A549 (cell line): ENCODE measurements at regions not wholly inside any gene's neighbourhood (a gene's known extent, or its start where the extent isn't known, plus 50 kb on each side); places are given as distances from the start of the nearest gene placed in this dataset.

ENCODE experiments used
- CBX2 ChIP-seq: fragments of 200-600 bp; sonication (generic); IDR thresholded peaks from 2 replicates; pipeline ENCODE4 v1.6.1; 2016; ENCODE audit warnings: low read depth, mild to moderate bottlenecking, borderline replicate concordance
- CEBPB ChIP-seq, 2 experiments: fragments of >200 bp in 1 of 2; sonication (Bioruptor Twin) in 1 of 2; formaldehyde crosslinking in 1 of 2; IDR thresholded peaks; 2 replicates each; pipeline ENCODE4 v1.6.1; 2012 to 2016
- CHD2 ChIP-seq: fragments of 150-350 bp; IDR thresholded peaks from 2 replicates; pipeline ENCODE4 v1.6.1; 2014; ENCODE audit warnings: low read length; ENCODE audit not compliant: partially characterized antibody
- CTCF ChIP-seq: fragments of >200 bp; sonication (Bioruptor Twin); formaldehyde crosslinking; IDR thresholded peaks from 3 replicates; pipeline ENCODE4 v1.5.1; 2016
- EP300 ChIP-seq, 2 experiments: fragments of >200 bp; sonication (Bioruptor Twin); formaldehyde crosslinking; IDR thresholded peaks; 2 replicates in 1 of 2; 3 replicates in 1 of 2; pipeline ENCODE4 v1.6.1; 2016 to 2017
- MAX ChIP-seq: IDR thresholded peaks from 2 replicates; pipeline ENCODE4 v1.6.1; 2012
- POLR2A ChIP-seq: IDR thresholded peaks from 2 replicates; pipeline ENCODE4 v1.6.1; 2012; ENCODE audit warnings: mild to moderate bottlenecking, low read length
- RCOR1 ChIP-seq: fragments of 150-350 bp; IDR thresholded peaks from 2 replicates; pipeline ENCODE4 v1.6.1; 2014; ENCODE audit warnings: antibody characterized with exemption, low read length, low read depth
- SMC3 ChIP-seq: fragments of >200 bp; sonication (Bioruptor Twin); formaldehyde crosslinking; IDR thresholded peaks from 3 replicates; pipeline ENCODE4 v1.6.1; 2018; ENCODE audit warnings: inconsistent platforms
- SREBF2 ChIP-seq: fragments of 450-650 bp; IDR thresholded peaks from 2 replicates; pipeline ENCODE4 v1.6.1; 2014; ENCODE audit warnings: mild to moderate bottlenecking, moderate library complexity
- TP53 ChIP-seq: fragments of 250-450 bp; sonication (Bioruptor Pico); IDR thresholded peaks from 2 replicates; pipeline ENCODE4 v1.5.0; 2021; ENCODE audit warnings: mild to moderate bottlenecking, moderate library complexity
- TF ChIP-seq, protein P1 (sequence below): fragments of 200-600 bp; sonication (generic); IDR thresholded peaks from 2 replicates; pipeline ENCODE4 v1.6.1; 2016; ENCODE audit warnings: antibody characterized with exemption, mild to moderate bottlenecking, moderate library complexity

DNA sequence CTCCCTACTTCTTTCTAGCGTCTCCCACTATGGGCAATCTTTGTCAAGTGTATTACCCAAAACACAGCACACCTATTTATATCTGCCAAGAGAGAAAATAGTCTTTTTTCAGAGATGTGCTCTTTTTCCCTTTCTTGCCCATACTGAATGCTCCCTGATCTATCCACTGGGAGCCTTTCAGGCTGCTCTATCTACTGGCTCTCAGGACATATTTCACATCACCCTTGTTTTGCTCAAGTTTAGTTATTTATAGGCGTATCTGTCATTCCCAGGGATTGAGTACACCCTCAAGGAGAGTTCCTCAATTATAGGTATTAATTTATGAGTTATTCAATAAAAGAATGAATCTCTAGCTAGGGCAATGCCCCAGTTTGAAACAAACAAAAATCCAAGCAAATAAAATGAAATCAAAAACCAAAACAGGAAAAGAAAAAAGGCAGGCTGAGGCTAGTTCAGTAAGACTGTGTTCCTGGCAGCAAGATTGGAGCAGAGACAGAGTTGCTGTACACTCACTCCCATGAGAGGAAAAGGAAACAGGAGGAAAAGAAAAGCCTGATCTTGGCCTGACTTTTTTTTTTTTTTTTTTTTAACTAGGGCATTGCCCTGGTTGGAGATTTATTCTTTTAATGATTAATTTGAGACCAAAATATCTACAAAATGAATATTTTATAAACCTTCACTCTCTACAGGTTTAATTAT is 665.9 kb upstream of the PCDH15 start:
- TF ChIP-seq CBX2 (no peak), EP300 (IDR thresholded peaks at IDR 0.05) (no peak), POLR2A (no peak), RCOR1 (no peak), SREBF2 (no peak), CTCF (no peak), CEBPB (IDR thresholded peaks at IDR 0.05) (no peak), MAX (no peak), CHD2 (no peak), SMC3 (no peak), TP53 (CRISPR knock-in tag) (no peak)
- TF ChIP-seq, protein P1, sequence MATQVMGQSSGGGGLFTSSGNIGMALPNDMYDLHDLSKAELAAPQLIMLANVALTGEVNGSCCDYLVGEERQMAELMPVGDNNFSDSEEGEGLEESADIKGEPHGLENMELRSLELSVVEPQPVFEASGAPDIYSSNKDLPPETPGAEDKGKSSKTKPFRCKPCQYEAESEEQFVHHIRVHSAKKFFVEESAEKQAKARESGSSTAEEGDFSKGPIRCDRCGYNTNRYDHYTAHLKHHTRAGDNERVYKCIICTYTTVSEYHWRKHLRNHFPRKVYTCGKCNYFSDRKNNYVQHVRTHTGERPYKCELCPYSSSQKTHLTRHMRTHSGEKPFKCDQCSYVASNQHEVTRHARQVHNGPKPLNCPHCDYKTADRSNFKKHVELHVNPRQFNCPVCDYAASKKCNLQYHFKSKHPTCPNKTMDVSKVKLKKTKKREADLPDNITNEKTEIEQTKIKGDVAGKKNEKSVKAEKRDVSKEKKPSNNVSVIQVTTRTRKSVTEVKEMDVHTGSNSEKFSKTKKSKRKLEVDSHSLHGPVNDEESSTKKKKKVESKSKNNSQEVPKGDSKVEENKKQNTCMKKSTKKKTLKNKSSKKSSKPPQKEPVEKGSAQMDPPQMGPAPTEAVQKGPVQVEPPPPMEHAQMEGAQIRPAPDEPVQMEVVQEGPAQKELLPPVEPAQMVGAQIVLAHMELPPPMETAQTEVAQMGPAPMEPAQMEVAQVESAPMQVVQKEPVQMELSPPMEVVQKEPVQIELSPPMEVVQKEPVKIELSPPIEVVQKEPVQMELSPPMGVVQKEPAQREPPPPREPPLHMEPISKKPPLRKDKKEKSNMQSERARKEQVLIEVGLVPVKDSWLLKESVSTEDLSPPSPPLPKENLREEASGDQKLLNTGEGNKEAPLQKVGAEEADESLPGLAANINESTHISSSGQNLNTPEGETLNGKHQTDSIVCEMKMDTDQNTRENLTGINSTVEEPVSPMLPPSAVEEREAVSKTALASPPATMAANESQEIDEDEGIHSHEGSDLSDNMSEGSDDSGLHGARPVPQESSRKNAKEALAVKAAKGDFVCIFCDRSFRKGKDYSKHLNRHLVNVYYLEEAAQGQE = no peak
